Testis (tissue), 2 donors: ENCODE measurements at regions not wholly inside any gene's neighbourhood (a gene's known extent, or its start where the extent isn't known, plus 50 kb on each side); places are given as distances from the start of the nearest gene placed in this dataset.

ENCODE experiments used
- POLR2A ChIP-seq: fragments of 450-650 bp; IDR thresholded peaks from one replicate; pipeline ENCODE4 v1.6.1; 2017; ENCODE audit warnings: antibody characterized with exemption, mild to moderate bottlenecking, moderate library complexity
- TF ChIP-seq, protein P1 (sequence below), 3 experiments: fragments of 450-650 bp in 2 of 3; fragments of 200-600 bp in 1 of 3; sonication (generic) in 1 of 3; IDR thresholded peaks; one replicate each; pipeline ENCODE4 v1.5.1; 2016 to 2019; ENCODE audit warnings: antibody characterized with exemption in 3 of 3, mild to moderate bottlenecking in 2 of 3, moderate library complexity in 1 of 3

- TF ChIP-seq, protein P1, sequence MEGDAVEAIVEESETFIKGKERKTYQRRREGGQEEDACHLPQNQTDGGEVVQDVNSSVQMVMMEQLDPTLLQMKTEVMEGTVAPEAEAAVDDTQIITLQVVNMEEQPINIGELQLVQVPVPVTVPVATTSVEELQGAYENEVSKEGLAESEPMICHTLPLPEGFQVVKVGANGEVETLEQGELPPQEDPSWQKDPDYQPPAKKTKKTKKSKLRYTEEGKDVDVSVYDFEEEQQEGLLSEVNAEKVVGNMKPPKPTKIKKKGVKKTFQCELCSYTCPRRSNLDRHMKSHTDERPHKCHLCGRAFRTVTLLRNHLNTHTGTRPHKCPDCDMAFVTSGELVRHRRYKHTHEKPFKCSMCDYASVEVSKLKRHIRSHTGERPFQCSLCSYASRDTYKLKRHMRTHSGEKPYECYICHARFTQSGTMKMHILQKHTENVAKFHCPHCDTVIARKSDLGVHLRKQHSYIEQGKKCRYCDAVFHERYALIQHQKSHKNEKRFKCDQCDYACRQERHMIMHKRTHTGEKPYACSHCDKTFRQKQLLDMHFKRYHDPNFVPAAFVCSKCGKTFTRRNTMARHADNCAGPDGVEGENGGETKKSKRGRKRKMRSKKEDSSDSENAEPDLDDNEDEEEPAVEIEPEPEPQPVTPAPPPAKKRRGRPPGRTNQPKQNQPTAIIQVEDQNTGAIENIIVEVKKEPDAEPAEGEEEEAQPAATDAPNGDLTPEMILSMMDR (IDR thresholded peaks at IDR 0.05): no peak
- no peak for TF ChIP-seq POLR2A
These were observed 141.7 kb downstream of the HTR1A start for GRCh38 chr5:63820577-63820976.
